Cardiac fibroblast (primary cell): ENCODE measurements at regions not wholly inside any gene's neighbourhood (a gene's known extent, or its start where the extent isn't known, plus 50 kb on each side); places are given as distances from the start of the nearest gene placed in this dataset.

Experiments used
- DNase-seq, 2 donors: peaks; one replicate each; pipeline versions ENCODE4 v3.0.0 to v3.0.0-alpha.2; 2010; ENCODE audit warnings: low read depth in 2 of 2
- H3K4me3 ChIP-seq, 2 donors: replicated peaks in 1 of 2; 1 replicate in 1 of 2; 2 replicates in 1 of 2; pipeline ENCODE4 v1.5.1; 2011; ENCODE audit warnings: low read depth in 2 of 2, low read length in 2 of 2, mild to moderate bottlenecking in 2 of 2, moderate library complexity in 1 of 2
- TF ChIP-seq, protein P1 (sequence below): IDR thresholded peaks from one replicate; pipeline ENCODE4 v1.5.1; 2011; ENCODE audit warnings: low read depth, mild to moderate bottlenecking, low read length, inconsistent platforms

DNA sequence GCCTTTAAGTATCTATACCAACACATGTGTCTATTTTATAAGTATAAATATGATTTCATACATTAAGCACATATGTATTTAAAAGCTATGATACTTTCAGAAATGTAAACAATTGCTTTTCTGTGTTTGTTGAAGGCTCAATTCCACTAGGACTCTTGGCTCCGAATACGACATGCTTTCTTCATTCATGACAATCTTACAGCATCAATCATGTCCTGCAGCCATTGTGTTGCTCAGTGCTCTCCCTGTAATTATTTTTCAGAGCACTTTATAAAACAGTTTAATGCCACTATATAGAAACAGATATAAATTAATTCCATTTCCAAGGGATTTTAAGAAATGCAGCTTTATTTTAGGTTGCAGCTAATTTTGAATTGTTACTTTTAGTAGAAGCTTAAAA, 167.3 kb downstream of the TAF11L14 start:
- TF ChIP-seq, protein P1, sequence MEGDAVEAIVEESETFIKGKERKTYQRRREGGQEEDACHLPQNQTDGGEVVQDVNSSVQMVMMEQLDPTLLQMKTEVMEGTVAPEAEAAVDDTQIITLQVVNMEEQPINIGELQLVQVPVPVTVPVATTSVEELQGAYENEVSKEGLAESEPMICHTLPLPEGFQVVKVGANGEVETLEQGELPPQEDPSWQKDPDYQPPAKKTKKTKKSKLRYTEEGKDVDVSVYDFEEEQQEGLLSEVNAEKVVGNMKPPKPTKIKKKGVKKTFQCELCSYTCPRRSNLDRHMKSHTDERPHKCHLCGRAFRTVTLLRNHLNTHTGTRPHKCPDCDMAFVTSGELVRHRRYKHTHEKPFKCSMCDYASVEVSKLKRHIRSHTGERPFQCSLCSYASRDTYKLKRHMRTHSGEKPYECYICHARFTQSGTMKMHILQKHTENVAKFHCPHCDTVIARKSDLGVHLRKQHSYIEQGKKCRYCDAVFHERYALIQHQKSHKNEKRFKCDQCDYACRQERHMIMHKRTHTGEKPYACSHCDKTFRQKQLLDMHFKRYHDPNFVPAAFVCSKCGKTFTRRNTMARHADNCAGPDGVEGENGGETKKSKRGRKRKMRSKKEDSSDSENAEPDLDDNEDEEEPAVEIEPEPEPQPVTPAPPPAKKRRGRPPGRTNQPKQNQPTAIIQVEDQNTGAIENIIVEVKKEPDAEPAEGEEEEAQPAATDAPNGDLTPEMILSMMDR: no peak
- no peak for DNase-seq
- H3K4me3 ChIP-seq: no peak overlapping the region

DNA sequence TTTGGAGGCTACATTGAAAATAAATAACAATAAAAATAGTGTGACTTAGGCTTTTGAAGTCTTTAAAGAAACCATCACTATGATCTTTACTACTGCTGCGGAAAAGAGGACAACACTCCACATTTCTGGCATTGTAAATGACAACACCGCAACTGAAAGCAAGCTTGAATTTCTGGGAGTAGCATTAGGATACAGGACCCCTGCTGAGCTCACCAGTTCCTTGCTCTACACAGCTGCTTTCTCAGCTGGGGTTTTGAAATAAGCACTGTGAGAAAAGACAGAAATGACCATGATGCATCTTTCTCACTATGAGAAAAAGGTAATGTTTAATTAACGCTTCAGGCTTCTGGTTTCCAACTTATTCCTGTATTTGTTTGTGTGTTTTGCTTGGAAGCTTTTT, 168.0 kb downstream of the TAF11L14 start:
- no peak overlapping the region for H3K4me3 ChIP-seq
- DNase-seq: no peak
- TF ChIP-seq, protein P1: no peak

DNA sequence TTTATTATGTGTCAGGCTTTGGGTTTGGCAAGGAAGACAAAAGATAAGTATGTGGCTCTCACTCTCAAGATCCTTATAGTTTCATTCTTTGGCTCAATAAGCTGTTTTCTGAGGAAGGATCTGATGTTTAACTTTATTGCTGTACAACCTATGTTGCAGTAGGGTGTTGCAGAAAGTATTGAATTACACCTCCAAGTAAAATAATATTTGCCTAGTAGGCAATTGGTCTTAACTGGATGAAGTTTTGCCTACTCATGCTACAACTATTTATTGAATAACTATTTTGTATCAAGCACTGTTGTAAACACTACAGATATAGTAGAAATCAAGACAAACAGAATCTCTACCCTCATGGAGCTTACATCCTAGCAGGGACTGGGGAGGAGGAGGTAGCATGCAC, 169.7 kb downstream of the TAF11L14 start:
- H3K4me3 ChIP-seq: no peak overlapping the region
- TF ChIP-seq, protein P1: no peak
- DNase-seq: no peak

DNA sequence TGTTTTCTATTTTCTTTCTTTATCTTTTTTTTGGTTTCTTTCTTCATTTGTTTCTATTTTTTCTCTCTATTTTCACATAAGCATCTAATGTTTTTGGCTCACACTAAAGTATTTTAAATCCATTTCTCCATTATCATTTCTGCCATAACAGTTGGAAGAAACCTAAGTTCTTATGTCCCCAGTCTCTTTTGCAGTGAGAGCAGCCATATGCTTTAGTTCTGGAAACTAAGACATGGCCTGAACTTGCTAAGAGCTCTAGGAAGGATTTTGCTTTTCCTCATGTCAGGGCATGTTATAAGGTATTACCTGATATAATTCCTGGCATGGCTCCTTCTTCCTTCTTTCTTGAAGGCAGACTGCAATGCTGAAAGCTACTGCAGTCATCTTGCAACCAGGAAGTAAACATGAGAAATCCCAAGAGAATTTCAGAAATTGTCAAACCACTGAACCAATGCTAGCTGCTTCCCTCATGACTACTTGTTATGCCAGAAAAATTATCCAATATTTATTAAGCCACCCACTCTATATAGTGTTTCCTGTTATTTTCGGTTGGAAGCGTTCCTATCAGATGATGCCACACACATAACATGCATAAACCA, 171.1 kb downstream of the TAF11L14 start:
- no peak for DNase-seq
- no peak overlapping the region for H3K4me3 ChIP-seq

DNA sequence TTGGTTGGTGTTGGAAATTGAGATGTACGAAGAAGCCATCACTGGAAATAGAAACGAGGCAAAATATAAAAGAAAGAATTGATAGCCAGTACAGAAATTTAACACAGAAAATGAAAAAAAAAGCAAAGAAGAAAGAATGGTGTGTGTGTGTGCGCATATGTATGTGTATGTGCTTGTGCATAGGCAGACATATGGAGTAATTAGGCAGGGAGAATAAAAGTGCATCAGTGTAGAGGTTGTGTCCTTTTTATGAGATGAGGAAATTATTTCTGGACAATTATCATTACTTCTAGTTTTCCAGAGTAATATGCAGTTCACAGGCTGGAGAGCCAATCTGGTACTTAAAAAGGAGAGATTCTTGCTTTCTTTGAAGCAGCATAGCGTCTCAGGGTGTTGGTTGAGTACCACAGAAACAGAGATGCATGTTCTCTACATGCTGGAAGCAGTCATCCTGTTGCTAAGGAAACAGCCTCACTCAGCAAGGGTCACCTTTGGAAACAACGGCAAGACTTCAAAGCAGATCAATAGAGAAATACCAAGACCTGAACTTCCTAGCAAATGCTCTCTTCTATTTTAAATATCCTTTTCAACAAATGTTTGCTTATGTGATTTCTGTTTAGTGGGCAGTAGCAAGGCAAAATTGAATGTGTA, 172.7 kb downstream of the TAF11L14 start:
- TF ChIP-seq, protein P1: no peak
- DNase-seq: no peak
- H3K4me3 ChIP-seq: no peak overlapping the region

More for the DNA sequence above, 171.1 kb downstream of the TAF11L14 start:
- TF ChIP-seq, protein P1: no peak

DNA sequence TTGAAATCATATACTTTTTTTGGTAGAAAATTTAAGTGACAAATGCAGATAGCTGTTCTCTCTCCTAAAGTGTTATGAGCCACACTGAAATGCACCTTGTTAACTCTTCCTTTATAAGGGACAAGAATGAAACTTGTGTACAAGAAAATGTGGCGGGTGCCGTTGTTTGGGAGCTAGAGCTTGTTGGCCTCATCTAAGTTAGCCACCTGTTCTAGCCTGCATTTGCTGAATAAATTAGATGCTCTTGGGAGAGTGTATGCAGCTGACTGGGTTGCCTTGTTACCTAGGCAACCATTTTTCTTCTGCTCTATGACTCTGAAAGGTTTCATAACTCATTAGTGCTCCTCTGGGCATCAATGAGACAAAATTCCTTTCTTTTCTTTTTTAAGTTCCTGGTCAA, 174.3 kb downstream of the TAF11L14 start:
- no peak for DNase-seq
- TF ChIP-seq, protein P1: no peak
- H3K4me3 ChIP-seq: no peak overlapping the region
